ENCODE measurements at regions not wholly inside any gene's neighbourhood (a gene's known extent, or its start where the extent isn't known, plus 50 kb on each side); places are given as distances from the start of the nearest gene placed in this dataset.

DNA sequence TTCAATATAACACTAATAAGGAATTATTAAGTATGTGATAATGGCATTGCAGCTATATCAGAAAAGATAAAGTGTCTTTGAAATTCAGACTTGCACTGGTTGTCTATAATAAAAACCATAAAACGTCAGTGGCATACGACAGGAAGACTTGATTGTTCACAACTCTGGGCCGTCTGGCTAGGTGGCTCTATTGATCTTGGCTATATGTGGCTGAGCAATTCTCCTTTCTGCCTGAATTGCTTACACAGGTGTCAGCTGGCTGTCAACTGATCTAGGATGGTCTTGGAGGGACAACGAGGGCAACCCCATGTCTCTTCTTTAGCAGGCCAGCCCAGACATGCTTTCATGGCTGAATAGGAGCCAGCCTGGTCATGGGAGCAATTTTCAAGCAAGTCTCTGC lies 359.1 kb downstream of the QKI start:
- H3K4me3 ChIP-seq (ENCODE audit: extremely low read depth, insufficient read depth, low read length, poor library complexity, severe bottlenecking) = no peak overlapping the region
- H3K27ac ChIP-seq (ENCODE audit: low read depth, low read length, severe bottlenecking) = no peak overlapping the region
- H3K4me1 ChIP-seq (ENCODE audit: control insufficient read depth, insufficient read depth, low read length, poor library complexity, severe bottlenecking) = peaks cover 7% of the 10 kb centered on the region
- 90 to 94% methylated on average over 4 of the region's 4 CpGs for WGBS, 2 experiments (ENCODE audit: insufficient coverage in 2 of 2)
- H3K36me3 ChIP-seq (ENCODE audit: control insufficient read depth, insufficient read depth, low read length) = no peaks in the 10 kb centered on the region
- no peaks in the 10 kb centered on the region for H3K9me3 ChIP-seq (ENCODE audit: control insufficient read depth, low read length)

- Histone ChIP-seq H3K9me3 (ENCODE audit: control insufficient read depth, low read length) (no peaks in the 10 kb centered on the region), H3K27ac (ENCODE audit: low read depth, low read length, severe bottlenecking) (no peak overlapping the region), H3K36me3 (ENCODE audit: control insufficient read depth, insufficient read depth, low read length) (no peaks in the 10 kb centered on the region), H3K4me1 (ENCODE audit: control insufficient read depth, insufficient read depth, low read length, poor library complexity, severe bottlenecking) (peaks cover 7% of the 10 kb centered on the region), H3K4me3 (ENCODE audit: extremely low read depth, insufficient read depth, low read length, poor library complexity, severe bottlenecking) (no peak overlapping the region)
- no CpG with 5 or more reads among the region's 1 CpG for WGBS, 2 experiments (ENCODE audit: insufficient coverage in 2 of 2)
Measured at GRCh38 chr6:163772701-163773100, 358.2 kb downstream of the QKI start.

- Histone ChIP-seq H3K4me3 (ENCODE audit: extremely low read depth, insufficient read depth, low read length, poor library complexity, severe bottlenecking) (no peak overlapping the region), H3K36me3 (ENCODE audit: control insufficient read depth, insufficient read depth, low read length) (no peaks in the 10 kb centered on the region), H3K9me3 (ENCODE audit: control insufficient read depth, low read length) (no peaks in the 10 kb centered on the region), H3K4me1 (ENCODE audit: control insufficient read depth, insufficient read depth, low read length, poor library complexity, severe bottlenecking) (no peaks in the 10 kb centered on the region), H3K27ac (ENCODE audit: low read depth, low read length, severe bottlenecking) (no peak overlapping the region)
- WGBS, 2 experiments (ENCODE audit: insufficient coverage in 2 of 2) = 83% methylated on average over 1 of the region's 1 CpG; no CpG with 5 or more reads in 1 of the 2 experiments
Measured at GRCh38 chr6:163771180-163771579, 356.7 kb downstream of the QKI start.

DNA sequence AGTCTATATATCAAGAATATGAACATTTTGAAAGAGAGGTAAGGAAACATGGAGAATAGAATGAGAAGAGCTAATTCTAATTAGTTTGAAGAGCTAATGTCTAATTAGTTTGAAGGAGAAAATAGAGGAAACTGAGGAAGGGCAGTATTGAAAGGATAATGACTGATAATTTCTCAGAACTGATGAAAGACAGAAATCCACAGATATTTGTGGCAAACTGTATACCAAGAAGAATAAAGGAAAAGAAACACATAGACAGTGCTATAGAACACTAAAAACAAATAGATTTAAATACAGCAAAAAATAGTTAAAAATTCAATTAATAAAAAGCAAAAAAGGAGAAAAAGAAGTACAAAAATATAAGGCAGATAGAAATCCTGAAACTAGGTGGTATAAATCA lies 354.4 kb downstream of the QKI start:
- Histone ChIP-seq H3K4me1 (ENCODE audit: control insufficient read depth, insufficient read depth, low read length, poor library complexity, severe bottlenecking) (peaks cover 13% of the 10 kb centered on the region), H3K4me3 (ENCODE audit: extremely low read depth, insufficient read depth, low read length, poor library complexity, severe bottlenecking) (no peak overlapping the region), H3K27ac (ENCODE audit: low read depth, low read length, severe bottlenecking) (no peak overlapping the region), H3K36me3 (ENCODE audit: control insufficient read depth, insufficient read depth, low read length) (no peaks in the 10 kb centered on the region), H3K9me3 (ENCODE audit: control insufficient read depth, low read length) (no peaks in the 10 kb centered on the region)

DNA sequence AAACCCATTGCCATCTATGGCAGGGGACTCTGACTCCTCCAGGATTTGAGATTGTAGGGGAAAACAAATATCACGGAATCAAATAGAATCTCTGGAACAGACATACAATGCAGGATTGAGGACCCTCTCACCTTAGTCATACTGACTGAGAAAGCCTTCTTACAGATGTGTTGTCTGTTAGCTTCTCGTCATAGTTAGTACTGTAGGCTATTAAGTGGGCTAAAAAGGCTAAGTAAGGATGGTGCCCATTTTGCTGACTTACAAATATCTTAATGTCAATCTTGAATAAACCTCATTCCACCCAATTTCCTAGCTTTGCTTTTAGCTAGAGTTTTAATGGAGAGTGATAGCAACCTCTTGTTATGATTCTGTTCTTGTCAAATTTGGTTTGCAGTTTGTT lies 352.4 kb downstream of the QKI start:
- no CpG with 5 or more reads among the region's 2 CpGs for WGBS, 2 experiments (ENCODE audit: insufficient coverage in 2 of 2)

DNA sequence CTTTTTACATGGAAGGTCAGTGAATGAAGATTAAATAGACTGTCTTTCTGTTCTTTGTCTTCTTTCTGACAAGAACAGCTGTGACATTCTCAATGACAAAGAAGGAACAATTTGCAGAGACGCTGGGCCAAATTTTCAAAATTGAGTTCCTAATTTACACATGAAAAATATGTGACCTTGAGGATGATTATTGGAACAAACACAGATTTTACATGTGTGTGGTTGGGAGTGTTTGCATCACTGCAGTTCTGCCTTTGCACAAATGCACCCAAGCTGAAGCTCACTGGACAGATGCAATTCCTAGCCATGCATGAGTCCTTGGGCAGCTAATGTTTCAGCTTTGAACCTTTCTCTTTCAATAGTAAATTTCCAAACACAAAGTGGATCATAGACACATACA lies 350.8 kb downstream of the QKI start:
- WGBS, 2 experiments (ENCODE audit: insufficient coverage in 2 of 2) = 57% methylated on average over 1 of the region's 1 CpG; no CpG with 5 or more reads in 1 of the 2 experiments
- Histone ChIP-seq H3K36me3 (ENCODE audit: control insufficient read depth, insufficient read depth, low read length) (no peaks in the 10 kb centered on the region), H3K4me3 (ENCODE audit: extremely low read depth, insufficient read depth, low read length, poor library complexity, severe bottlenecking) (no peak overlapping the region), H3K27ac (ENCODE audit: low read depth, low read length, severe bottlenecking) (no peak overlapping the region), H3K4me1 (ENCODE audit: control insufficient read depth, insufficient read depth, low read length, poor library complexity, severe bottlenecking) (peaks cover 13% of the 10 kb centered on the region), H3K9me3 (ENCODE audit: control insufficient read depth, low read length) (no peaks in the 10 kb centered on the region)

More for the DNA sequence above, 352.4 kb downstream of the QKI start:
- no peaks in the 10 kb centered on the region for H3K9me3 ChIP-seq (ENCODE audit: control insufficient read depth, low read length)
- H3K27ac ChIP-seq (ENCODE audit: low read depth, low read length, severe bottlenecking) = no peak overlapping the region
- H3K36me3 ChIP-seq (ENCODE audit: control insufficient read depth, insufficient read depth, low read length) = no peaks in the 10 kb centered on the region
- peaks cover 13% of the 10 kb centered on the region for H3K4me1 ChIP-seq (ENCODE audit: control insufficient read depth, insufficient read depth, low read length, poor library complexity, severe bottlenecking)
- H3K4me3 ChIP-seq (ENCODE audit: extremely low read depth, insufficient read depth, low read length, poor library complexity, severe bottlenecking) = no peak overlapping the region

GRCh38 chr6:163764565-163764964 lies 350.0 kb downstream of the QKI start:
- Histone ChIP-seq H3K4me3 (ENCODE audit: extremely low read depth, insufficient read depth, low read length, poor library complexity, severe bottlenecking) (no peak overlapping the region), H3K9me3 (ENCODE audit: control insufficient read depth, low read length) (no peaks in the 10 kb centered on the region), H3K4me1 (ENCODE audit: control insufficient read depth, insufficient read depth, low read length, poor library complexity, severe bottlenecking) (peaks cover 16% of the 10 kb centered on the region), H3K36me3 (ENCODE audit: control insufficient read depth, insufficient read depth, low read length) (no peaks in the 10 kb centered on the region), H3K27ac (ENCODE audit: low read depth, low read length, severe bottlenecking) (peak overlapping the region; percentile 43)
- 82 to 85% methylated on average over 1 to 3 of the region's 4 CpGs for WGBS, 2 experiments (ENCODE audit: insufficient coverage in 2 of 2)

GRCh38 chr6:163761481-163761880 lies 347.0 kb downstream of the QKI start:
- WGBS, 2 experiments (ENCODE audit: insufficient coverage in 2 of 2) = 59 to 77% methylated on average over 3 of the region's 3 CpGs
- Histone ChIP-seq H3K9me3 (ENCODE audit: control insufficient read depth, low read length) (no peaks in the 10 kb centered on the region), H3K27ac (ENCODE audit: low read depth, low read length, severe bottlenecking) (no peak overlapping the region), H3K4me1 (ENCODE audit: control insufficient read depth, insufficient read depth, low read length, poor library complexity, severe bottlenecking) (peaks cover 22% of the 10 kb centered on the region), H3K4me3 (ENCODE audit: extremely low read depth, insufficient read depth, low read length, poor library complexity, severe bottlenecking) (no peak overlapping the region), H3K36me3 (ENCODE audit: control insufficient read depth, insufficient read depth, low read length) (no peaks in the 10 kb centered on the region)

DNA sequence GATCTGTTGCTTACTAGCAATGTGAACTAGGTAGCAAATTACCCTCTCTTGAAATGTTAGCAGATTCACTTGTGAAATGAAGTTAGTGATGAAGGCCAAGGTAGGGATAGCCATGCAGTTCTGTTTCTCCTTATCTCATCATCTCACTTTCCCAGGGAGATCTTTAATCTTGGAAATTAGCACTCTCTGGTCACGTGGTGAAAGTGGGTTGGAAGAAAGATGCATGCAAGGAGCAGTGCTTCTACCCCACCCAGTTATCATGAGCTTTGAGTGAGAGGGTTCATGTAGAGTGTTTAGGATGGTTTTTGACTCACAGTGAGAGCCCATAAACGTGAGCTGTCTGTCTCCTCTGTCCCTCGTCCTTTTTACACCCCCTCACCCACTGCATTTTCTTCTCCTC lies 346.3 kb downstream of the QKI start:
- 70% methylated on average over 2 of the region's 3 CpGs; no CpG with 5 or more reads in 1 of the 2 experiments for WGBS, 2 experiments (ENCODE audit: insufficient coverage in 2 of 2)
- H3K4me3 ChIP-seq (ENCODE audit: extremely low read depth, insufficient read depth, low read length, poor library complexity, severe bottlenecking) = no peak overlapping the region
- H3K4me1 ChIP-seq (ENCODE audit: control insufficient read depth, insufficient read depth, low read length, poor library complexity, severe bottlenecking) = peaks cover 22% of the 10 kb centered on the region
- H3K27ac ChIP-seq (ENCODE audit: low read depth, low read length, severe bottlenecking) = no peak overlapping the region
- H3K9me3 ChIP-seq (ENCODE audit: control insufficient read depth, low read length) = no peaks in the 10 kb centered on the region
- H3K36me3 ChIP-seq (ENCODE audit: control insufficient read depth, insufficient read depth, low read length) = no peaks in the 10 kb centered on the region

DNA sequence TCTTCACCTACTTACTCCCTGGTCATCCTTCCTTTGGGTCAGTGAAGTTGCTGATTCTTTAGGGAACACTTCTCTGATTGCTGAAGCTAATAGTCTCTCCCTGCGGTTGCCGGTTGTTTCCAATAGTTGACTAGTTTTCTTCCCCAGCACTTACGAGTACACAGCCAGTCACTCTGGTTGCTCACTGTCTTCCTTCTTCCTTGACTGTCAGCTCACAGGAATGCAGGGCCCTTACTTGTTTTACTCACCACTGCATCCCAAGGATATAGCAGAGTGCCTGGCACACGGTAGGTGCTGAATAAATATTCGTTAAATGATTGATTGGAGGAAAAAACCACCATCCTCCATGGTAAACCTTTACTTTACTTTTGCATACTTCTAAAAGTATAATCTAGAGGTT lies 345.0 kb downstream of the QKI start:
- H3K4me1 ChIP-seq (ENCODE audit: control insufficient read depth, insufficient read depth, low read length, poor library complexity, severe bottlenecking) = peaks cover 14% of the 10 kb centered on the region
- H3K9me3 ChIP-seq (ENCODE audit: control insufficient read depth, low read length) = no peaks in the 10 kb centered on the region
- H3K36me3 ChIP-seq (ENCODE audit: control insufficient read depth, insufficient read depth, low read length) = no peaks in the 10 kb centered on the region
- no peak overlapping the region for H3K27ac ChIP-seq (ENCODE audit: low read depth, low read length, severe bottlenecking)
- 91 to 100% methylated on average over 1 to 3 of the region's 5 CpGs for WGBS, 2 experiments (ENCODE audit: insufficient coverage in 2 of 2)
- H3K4me3 ChIP-seq (ENCODE audit: extremely low read depth, insufficient read depth, low read length, poor library complexity, severe bottlenecking) = no peak overlapping the region

GRCh38 chr6:163757520-163757919 lies 343.0 kb downstream of the QKI start:
- peaks cover 4% of the 10 kb centered on the region for H3K9me3 ChIP-seq (ENCODE audit: control insufficient read depth, low read length)
- H3K4me1 ChIP-seq (ENCODE audit: control insufficient read depth, insufficient read depth, low read length, poor library complexity, severe bottlenecking) = peaks cover 9% of the 10 kb centered on the region
- no peak overlapping the region for H3K27ac ChIP-seq (ENCODE audit: low read depth, low read length, severe bottlenecking)
- no peak overlapping the region for H3K4me3 ChIP-seq (ENCODE audit: extremely low read depth, insufficient read depth, low read length, poor library complexity, severe bottlenecking)
- H3K36me3 ChIP-seq (ENCODE audit: control insufficient read depth, insufficient read depth, low read length) = no peaks in the 10 kb centered on the region

DNA sequence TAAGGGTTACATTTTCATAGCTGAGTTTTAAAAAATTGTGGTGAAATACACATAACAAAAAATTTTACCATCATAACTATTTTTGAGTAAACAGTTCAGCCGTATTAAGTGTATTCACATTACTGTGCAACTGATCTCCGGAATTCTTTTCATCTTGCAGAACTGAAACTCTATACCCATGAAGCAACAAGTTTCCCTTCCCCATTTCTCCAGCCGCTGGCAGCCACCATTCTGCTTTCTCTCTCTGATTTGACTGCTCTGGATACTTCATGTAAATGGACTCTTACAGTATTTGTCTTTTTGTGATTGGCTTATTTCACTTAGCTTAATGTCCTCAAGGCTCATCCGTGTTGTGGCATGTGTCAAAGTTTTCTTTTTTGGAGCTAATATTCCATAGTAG lies 341.6 kb downstream of the QKI start:
- 90 to 100% methylated on average over 2 to 3 of the region's 4 CpGs for WGBS, 2 experiments (ENCODE audit: insufficient coverage in 2 of 2)
- H3K27ac ChIP-seq (ENCODE audit: low read depth, low read length, severe bottlenecking) = no peak overlapping the region
- no peak overlapping the region for H3K4me3 ChIP-seq (ENCODE audit: extremely low read depth, insufficient read depth, low read length, poor library complexity, severe bottlenecking)
- peaks cover 10% of the 10 kb centered on the region for H3K4me1 ChIP-seq (ENCODE audit: control insufficient read depth, insufficient read depth, low read length, poor library complexity, severe bottlenecking)
- no peaks in the 10 kb centered on the region for H3K36me3 ChIP-seq (ENCODE audit: control insufficient read depth, insufficient read depth, low read length)
- peaks cover 4% of the 10 kb centered on the region for H3K9me3 ChIP-seq (ENCODE audit: control insufficient read depth, low read length)

Measured in mesodermal cell (in vitro differentiated cells).